ENCODE measurements at regions not wholly inside any gene's neighbourhood (a gene's known extent, or its start where the extent isn't known, plus 50 kb on each side); places are given as distances from the start of the nearest gene placed in this dataset.

DNA sequence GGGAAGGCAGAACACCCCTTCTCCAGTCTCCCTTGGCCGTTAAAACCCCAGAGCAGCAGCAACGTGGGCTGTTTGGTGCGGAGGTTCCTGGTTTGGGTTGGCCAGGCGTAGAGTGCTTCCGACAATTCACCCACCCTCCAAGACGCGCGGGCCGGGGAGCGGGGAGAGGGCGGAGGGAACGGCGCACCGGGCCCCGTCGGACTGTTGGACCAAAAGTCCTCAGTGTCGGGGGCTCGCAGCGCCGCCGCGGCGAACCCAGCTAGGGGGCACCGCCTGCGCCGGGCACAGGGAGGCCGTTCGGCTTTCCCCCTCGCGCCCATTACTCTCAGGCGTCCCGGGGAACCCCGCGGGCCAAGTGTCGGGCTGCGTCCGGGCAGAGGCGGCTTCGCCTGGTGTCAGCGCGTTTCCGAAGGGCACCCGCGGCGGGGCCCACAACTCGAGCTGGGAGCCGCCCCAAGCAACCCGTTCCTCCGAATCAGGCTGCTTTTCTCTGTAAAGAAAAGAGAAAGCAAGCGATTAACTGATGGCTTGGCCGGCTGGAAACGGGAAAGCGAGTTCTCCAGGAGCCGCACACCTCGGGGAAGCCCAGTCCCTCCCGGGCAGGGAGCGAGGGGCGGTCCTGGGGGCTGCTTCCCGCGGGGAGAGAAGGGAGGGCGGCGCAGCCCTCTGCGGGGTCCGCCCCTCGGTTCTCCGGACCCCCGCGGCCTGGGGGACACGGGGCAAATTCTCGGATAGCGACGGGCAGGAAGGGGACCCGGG, 145.5 kb downstream of the ERCC6L2 start:
- TF ChIP-seq, protein P1, sequence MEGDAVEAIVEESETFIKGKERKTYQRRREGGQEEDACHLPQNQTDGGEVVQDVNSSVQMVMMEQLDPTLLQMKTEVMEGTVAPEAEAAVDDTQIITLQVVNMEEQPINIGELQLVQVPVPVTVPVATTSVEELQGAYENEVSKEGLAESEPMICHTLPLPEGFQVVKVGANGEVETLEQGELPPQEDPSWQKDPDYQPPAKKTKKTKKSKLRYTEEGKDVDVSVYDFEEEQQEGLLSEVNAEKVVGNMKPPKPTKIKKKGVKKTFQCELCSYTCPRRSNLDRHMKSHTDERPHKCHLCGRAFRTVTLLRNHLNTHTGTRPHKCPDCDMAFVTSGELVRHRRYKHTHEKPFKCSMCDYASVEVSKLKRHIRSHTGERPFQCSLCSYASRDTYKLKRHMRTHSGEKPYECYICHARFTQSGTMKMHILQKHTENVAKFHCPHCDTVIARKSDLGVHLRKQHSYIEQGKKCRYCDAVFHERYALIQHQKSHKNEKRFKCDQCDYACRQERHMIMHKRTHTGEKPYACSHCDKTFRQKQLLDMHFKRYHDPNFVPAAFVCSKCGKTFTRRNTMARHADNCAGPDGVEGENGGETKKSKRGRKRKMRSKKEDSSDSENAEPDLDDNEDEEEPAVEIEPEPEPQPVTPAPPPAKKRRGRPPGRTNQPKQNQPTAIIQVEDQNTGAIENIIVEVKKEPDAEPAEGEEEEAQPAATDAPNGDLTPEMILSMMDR (IDR thresholded peaks at IDR 0.05), result no peak
- TF ChIP-seq POLR2A (IDR thresholded peaks at IDR 0.05), result no peak

Measured in stomach (tissue), 4 donors.